MM.1S (cell line): ENCODE measurements at regions not wholly inside any gene's neighbourhood (a gene's known extent, or its start where the extent isn't known, plus 50 kb on each side); places are given as distances from the start of the nearest gene placed in this dataset.

Source experiments
- DNase-seq: peaks from one replicate; pipeline ENCODE4 v3.0.0-alpha.2; 2015
- H2AFZ ChIP-seq: fragments of 300-600 bp; sonication (generic); 2 replicates; pipeline ENCODE4 v1.6.0; 2016; ENCODE audit warnings: antibody characterized with exemption, low read length
- H3F3A ChIP-seq: fragments of 300-600 bp; sonication (generic); 2 replicates; pipeline ENCODE4 v1.6.1; 2016; ENCODE audit warnings: mild to moderate bottlenecking, antibody characterized with exemption, low read length, moderate library complexity, mixed read lengths; ENCODE audit not compliant: insufficient read depth
- H3K27ac ChIP-seq: fragments of 300-600 bp; sonication (generic); 2 replicates; pipeline ENCODE4 v1.5.1; 2016; ENCODE audit warnings: mild to moderate bottlenecking, low read length
- H3K27me3 ChIP-seq: fragments of 300-600 bp; sonication (generic); replicated peaks from 2 replicates; pipeline ENCODE4 v1.6.0; 2016; ENCODE audit warnings: low read length; ENCODE audit not compliant: insufficient read depth
- H3K36me3 ChIP-seq: fragments of 300-600 bp; sonication (generic); replicated peaks from 2 replicates; pipeline ENCODE4 v1.6.1; 2016; ENCODE audit warnings: mild to moderate bottlenecking, low read length, mixed read lengths; ENCODE audit not compliant: insufficient read depth
- H3K4me1 ChIP-seq: fragments of 300-600 bp; sonication (generic); 2 replicates; pipeline ENCODE4 v1.6.1; 2016; ENCODE audit warnings: low read length, mixed read lengths
- H3K4me2 ChIP-seq: fragments of 300-600 bp; sonication (generic); 2 replicates; pipeline ENCODE4 v1.6.0; 2016; ENCODE audit warnings: low read depth, low read length
- H3K4me3 ChIP-seq: fragments of 300-600 bp; sonication (generic); 2 replicates; pipeline ENCODE4 v1.5.1; 2016; ENCODE audit warnings: low read length, mixed read lengths
- H3K79me2 ChIP-seq: fragments of 300-600 bp; sonication (generic); 2 replicates; pipeline ENCODE4 v1.6.1; 2016; ENCODE audit warnings: mixed run types, low read length, mixed read lengths
- H3K9ac ChIP-seq: fragments of 300-600 bp; sonication (generic); 2 replicates; pipeline ENCODE4 v1.6.1; 2016; ENCODE audit warnings: low read length, mixed read lengths
- H3K9me2 ChIP-seq: fragments of 300-600 bp; sonication (generic); replicated peaks from 2 replicates; pipeline ENCODE4 v1.6.1; 2016; ENCODE audit warnings: mild to moderate bottlenecking, low read length, mixed read lengths; ENCODE audit not compliant: insufficient read depth
- H3K9me3 ChIP-seq: fragments of 300-600 bp; sonication (generic); replicated peaks from 2 replicates; pipeline ENCODE4 v1.6.1; 2016; ENCODE audit warnings: mild to moderate bottlenecking, low read length, mixed read lengths; ENCODE audit not compliant: insufficient read depth
- H4K20me1 ChIP-seq: fragments of 300-600 bp; sonication (generic); 2 replicates; pipeline ENCODE4 v1.6.1; 2016; ENCODE audit warnings: mild to moderate bottlenecking, low read length, moderate library complexity, mixed read lengths; ENCODE audit not compliant: insufficient read depth
- EZH2 ChIP-seq: fragments of 300-600 bp; sonication (generic); optimal IDR thresholded peaks from 2 replicates; pipeline ENCODE3; 2017; ENCODE audit warnings: low read depth, mild to moderate bottlenecking, antibody characterized with exemption, low read length, mixed read lengths
- EZH2phosphoT487 ChIP-seq: fragments of 300-600 bp; sonication (generic); IDR thresholded peaks from 2 replicates; pipeline ENCODE4 v1.6.1; 2018; ENCODE audit warnings: antibody characterized with exemption, low read length
- TF ChIP-seq, protein P1 (sequence below): fragments of 300-600 bp; sonication (generic); IDR thresholded peaks from 2 replicates; pipeline ENCODE4 v1.5.1; 2016; ENCODE audit warnings: antibody characterized with exemption, low read length, mixed read lengths

DNA sequence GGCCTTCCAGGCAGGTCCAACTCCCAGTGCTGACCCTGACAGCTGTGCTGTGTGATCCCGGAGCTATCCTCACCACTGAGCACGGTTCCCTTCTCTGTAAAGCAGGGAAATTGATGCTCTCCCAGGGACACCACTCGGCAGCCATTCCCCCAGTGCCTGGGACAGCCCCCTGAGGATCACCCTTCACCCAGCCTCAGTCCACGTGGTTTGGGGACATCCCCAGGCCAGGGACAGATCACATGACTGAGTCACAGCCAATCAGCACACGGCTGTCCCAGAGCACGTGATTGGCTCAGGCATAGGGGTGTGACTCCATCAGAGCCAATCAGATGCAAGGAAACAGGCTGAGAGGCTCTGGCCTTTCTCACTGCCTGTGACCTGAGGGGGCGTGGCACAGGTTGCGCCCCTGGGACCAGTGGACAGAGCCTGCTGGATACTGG lies 68.8 kb upstream of the SFSWAP start:
- no peaks in the 10 kb centered on the region for H3K4me1 ChIP-seq
- H3F3A ChIP-seq, result no peaks in the 10 kb centered on the region
- H3K9ac ChIP-seq, result no peak overlapping the region
- H3K4me2 ChIP-seq, result 0 out of 2 replicates have a peak overlapping the region, but pooled peaks have one; percentile 9
- DNase-seq, result peak; percentile 9
- no peaks in the 10 kb centered on the region for H3K79me2 ChIP-seq
- no peaks in the 10 kb centered on the region for H3K9me2 ChIP-seq
- no peak overlapping the region for H3K27ac ChIP-seq
- H2AFZ ChIP-seq, result no peak overlapping the region
- no peaks in the 10 kb centered on the region; the same call in 1 of the 2 replicates for H3K27me3 ChIP-seq
- no peak overlapping the region for H3K4me3 ChIP-seq
- no peaks in the 10 kb centered on the region for H4K20me1 ChIP-seq
- H3K36me3 ChIP-seq, result no peaks in the 10 kb centered on the region
- no peak for TF ChIP-seq EZH2phosphoT487
- TF ChIP-seq, protein P1, sequence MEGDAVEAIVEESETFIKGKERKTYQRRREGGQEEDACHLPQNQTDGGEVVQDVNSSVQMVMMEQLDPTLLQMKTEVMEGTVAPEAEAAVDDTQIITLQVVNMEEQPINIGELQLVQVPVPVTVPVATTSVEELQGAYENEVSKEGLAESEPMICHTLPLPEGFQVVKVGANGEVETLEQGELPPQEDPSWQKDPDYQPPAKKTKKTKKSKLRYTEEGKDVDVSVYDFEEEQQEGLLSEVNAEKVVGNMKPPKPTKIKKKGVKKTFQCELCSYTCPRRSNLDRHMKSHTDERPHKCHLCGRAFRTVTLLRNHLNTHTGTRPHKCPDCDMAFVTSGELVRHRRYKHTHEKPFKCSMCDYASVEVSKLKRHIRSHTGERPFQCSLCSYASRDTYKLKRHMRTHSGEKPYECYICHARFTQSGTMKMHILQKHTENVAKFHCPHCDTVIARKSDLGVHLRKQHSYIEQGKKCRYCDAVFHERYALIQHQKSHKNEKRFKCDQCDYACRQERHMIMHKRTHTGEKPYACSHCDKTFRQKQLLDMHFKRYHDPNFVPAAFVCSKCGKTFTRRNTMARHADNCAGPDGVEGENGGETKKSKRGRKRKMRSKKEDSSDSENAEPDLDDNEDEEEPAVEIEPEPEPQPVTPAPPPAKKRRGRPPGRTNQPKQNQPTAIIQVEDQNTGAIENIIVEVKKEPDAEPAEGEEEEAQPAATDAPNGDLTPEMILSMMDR, result no peak
- TF ChIP-seq EZH2, result no peak
- H3K9me3 ChIP-seq, result no peaks in the 10 kb centered on the region

DNA sequence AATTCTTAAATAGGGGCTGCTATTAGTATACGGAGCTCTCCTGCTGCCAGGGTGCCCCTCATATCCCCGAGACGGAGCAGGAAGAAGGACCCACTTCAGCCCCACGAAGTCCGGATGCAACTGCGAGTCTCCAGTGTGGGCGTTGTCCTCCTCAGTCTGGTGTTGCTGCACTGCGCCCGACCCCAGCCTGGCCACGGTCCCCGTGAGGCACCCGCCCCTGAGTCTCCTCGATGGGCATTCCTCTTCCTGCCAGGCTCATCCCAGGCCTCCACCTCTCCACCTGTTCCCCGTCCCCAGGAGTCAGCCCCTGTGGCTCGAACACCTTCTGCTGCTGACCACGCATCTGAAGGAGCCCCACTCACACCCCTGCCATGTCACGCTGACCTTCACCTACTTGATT lies 68.1 kb upstream of the SFSWAP start:
- Histone ChIP-seq H3K27me3 (no peaks in the 10 kb centered on the region; the same call in 1 of the 2 replicates), H3K9me2 (no peaks in the 10 kb centered on the region), H3K36me3 (no peaks in the 10 kb centered on the region), H3K9ac (no peak overlapping the region), H4K20me1 (no peaks in the 10 kb centered on the region), H3F3A (no peaks in the 10 kb centered on the region), H3K27ac (no peak overlapping the region), H3K79me2 (no peaks in the 10 kb centered on the region), H3K4me2 (no peak overlapping the region), H3K4me3 (no peak overlapping the region), H2AFZ (no peak overlapping the region), H3K4me1 (no peaks in the 10 kb centered on the region), H3K9me3 (no peaks in the 10 kb centered on the region)
- no peak for DNase-seq
- TF ChIP-seq, protein P1, result no peak
- TF ChIP-seq EZH2 (no peak), EZH2phosphoT487 (no peak)

DNA sequence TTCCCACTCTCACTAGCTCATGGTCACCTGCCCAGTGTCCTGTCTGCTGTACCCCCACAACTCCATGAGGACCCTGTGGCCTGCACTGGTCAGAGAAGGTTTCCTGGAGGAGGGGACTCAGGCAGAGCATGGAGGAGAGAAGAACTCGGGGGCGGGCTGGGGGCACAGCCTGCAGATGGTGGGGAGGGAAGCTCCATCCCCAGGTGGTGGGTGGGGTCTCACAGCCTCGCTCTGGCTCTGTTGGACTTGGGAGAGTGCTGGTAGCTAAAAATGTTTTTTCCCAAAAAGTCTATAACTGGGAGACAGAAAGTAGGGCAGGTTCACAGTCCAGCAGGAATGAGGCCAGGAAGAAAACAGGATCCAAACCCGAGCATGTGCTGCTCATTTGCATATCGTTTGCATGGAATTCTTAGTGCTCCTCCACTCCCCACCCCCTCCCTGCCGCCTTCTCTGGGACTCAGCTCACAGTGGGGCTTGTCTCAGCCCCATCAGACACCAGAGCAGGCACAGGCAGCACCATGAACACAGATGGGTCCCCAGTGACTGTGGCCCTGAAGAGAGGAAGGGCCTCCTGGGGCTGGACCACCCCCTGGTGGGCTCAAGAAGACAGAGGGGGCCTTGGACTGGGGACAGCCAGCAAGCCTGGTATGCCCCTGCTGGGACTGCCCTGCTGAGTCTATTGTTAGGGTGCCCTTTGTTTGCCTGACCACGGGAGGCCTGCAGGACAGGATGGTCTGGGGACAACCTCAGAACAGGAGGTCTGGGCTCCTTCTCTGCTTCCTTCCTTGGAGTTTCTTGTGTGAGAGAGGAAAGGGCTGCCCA lies 67.0 kb upstream of the SFSWAP start:
- no peak overlapping the region for H3K27ac ChIP-seq
- no peaks in the 10 kb centered on the region for H3K4me1 ChIP-seq
- H3K9me3 ChIP-seq, result no peaks in the 10 kb centered on the region

More for the DNA sequence above, 67.0 kb upstream of the SFSWAP start:
- DNase-seq, result no peak
- Histone ChIP-seq H3K79me2 (no peaks in the 10 kb centered on the region), H3K9ac (no peak overlapping the region), H3K9me2 (no peaks in the 10 kb centered on the region), H4K20me1 (no peaks in the 10 kb centered on the region), H3K4me2 (no peak overlapping the region), H3F3A (no peaks in the 10 kb centered on the region), H3K4me3 (no peak overlapping the region), H3K36me3 (no peaks in the 10 kb centered on the region), H2AFZ (no peak overlapping the region), H3K27me3 (no peaks in the 10 kb centered on the region; the same call in 1 of the 2 replicates)
- no peak for TF ChIP-seq EZH2phosphoT487
- TF ChIP-seq, protein P1, result no peak
- TF ChIP-seq EZH2, result no peak
